Erythroblast (primary cell): ENCODE measurements at regions not wholly inside any gene's neighbourhood (a gene's known extent, or its start where the extent isn't known, plus 50 kb on each side); places are given as distances from the start of the nearest gene placed in this dataset.

Experiments
- GATA1 ChIP-seq: IDR thresholded peaks from 2 replicates; pipeline ENCODE4 v1.6.1; 2011; ENCODE audit warnings: low read depth, mild to moderate bottlenecking, control low read depth, low read length, moderate library complexity
- POLR2A ChIP-seq: IDR thresholded peaks from 2 replicates; pipeline ENCODE4 v1.6.1; 2011; ENCODE audit warnings: mild to moderate bottlenecking, low read length

GRCh38 chr5:23820765-23821471, 313.5 kb downstream of the PRDM9 start:
- no peak for TF ChIP-seq POLR2A
- no peak for TF ChIP-seq GATA1
